Right lobe of liver (tissue), 4 donors: ENCODE measurements at regions not wholly inside any gene's neighbourhood (a gene's known extent, or its start where the extent isn't known, plus 50 kb on each side); places are given as distances from the start of the nearest gene placed in this dataset.

Source experiments
- POLR2A ChIP-seq: fragments of 450-650 bp; IDR thresholded peaks from one replicate; pipeline ENCODE4 v1.6.1; 2017; ENCODE audit warnings: antibody characterized with exemption, mild to moderate bottlenecking
- TF ChIP-seq, protein P1 (sequence below), 4 donors: fragments of 200-600 bp in 3 of 4; fragments of 450-650 bp in 1 of 4; IDR thresholded peaks; one replicate each; pipeline versions ENCODE4 v1.5.1 to v1.8.0; 2016 to 2022; ENCODE audit warnings: antibody characterized with exemption in 4 of 4, mild to moderate bottlenecking in 2 of 4
- donor health status: DM: no; HTN: no; CAD: no.
- donor health status: DM: no; HTN: no; CAD: no.
- donor health status: DM: no; HTN: yes; CAD: no.

DNA sequence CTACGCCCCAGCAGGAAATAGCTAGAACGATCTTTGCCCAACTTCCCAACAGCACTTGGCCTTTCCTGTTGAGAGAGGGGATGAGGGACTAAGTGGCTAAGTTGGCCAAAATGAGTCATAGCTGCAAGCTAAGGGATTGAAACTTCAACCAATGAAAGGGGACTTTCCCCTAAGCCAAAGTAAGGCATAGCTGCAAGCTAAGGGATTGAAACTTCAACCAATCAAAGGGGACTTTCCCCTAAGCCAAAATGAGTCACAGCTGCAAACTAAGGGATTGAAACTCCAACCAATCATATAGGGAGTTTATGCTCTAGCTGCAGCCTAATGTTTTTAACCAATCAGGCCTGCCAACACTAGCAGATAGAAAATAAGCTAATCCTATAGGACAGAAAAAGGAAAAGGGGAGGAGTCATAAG lies 100.5 kb upstream of the SSTR1 start:
- TF ChIP-seq, protein P1, sequence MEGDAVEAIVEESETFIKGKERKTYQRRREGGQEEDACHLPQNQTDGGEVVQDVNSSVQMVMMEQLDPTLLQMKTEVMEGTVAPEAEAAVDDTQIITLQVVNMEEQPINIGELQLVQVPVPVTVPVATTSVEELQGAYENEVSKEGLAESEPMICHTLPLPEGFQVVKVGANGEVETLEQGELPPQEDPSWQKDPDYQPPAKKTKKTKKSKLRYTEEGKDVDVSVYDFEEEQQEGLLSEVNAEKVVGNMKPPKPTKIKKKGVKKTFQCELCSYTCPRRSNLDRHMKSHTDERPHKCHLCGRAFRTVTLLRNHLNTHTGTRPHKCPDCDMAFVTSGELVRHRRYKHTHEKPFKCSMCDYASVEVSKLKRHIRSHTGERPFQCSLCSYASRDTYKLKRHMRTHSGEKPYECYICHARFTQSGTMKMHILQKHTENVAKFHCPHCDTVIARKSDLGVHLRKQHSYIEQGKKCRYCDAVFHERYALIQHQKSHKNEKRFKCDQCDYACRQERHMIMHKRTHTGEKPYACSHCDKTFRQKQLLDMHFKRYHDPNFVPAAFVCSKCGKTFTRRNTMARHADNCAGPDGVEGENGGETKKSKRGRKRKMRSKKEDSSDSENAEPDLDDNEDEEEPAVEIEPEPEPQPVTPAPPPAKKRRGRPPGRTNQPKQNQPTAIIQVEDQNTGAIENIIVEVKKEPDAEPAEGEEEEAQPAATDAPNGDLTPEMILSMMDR (IDR thresholded peaks at IDR 0.05) = no peak
- no peak for TF ChIP-seq POLR2A
